ENCODE measurements at regions not wholly inside any gene's neighbourhood (a gene's known extent, or its start where the extent isn't known, plus 50 kb on each side); places are given as distances from the start of the nearest gene placed in this dataset.

- H3K27me3 ChIP-seq (ENCODE audit: insufficient read depth, poor library complexity, severe bottlenecking), result no peaks in the 10 kb centered on the region
- no peak for DNase-seq (ENCODE audit: low read depth in 1 of 2, low spot score in 1 of 2)
- TF ChIP-seq CTCF (IDR thresholded peaks at IDR 0.05; ENCODE audit: insufficient read depth, low read length), result no peak
- no peak for TF ChIP-seq POLR2AphosphoS5 (IDR thresholded peaks at IDR 0.05; ENCODE audit: low read depth)
- TF ChIP-seq SPI1 (IDR thresholded peaks at IDR 0.05; ENCODE audit: borderline replicate concordance, low read depth), result no peak
- no peak for TF ChIP-seq REST (IDR thresholded peaks at IDR 0.05; ENCODE audit: insufficient replicate concordance, low read depth)
- no peak for TF ChIP-seq GABPA (IDR thresholded peaks at IDR 0.05; ENCODE audit: low read depth)
These were observed 841.5 kb downstream of the SLC16A7 start for GRCh38 chr12:60437297-60437696.

GRCh38 chr12:60441577-60441976, 845.7 kb downstream of the SLC16A7 start:
- Histone ChIP-seq H3K27ac (replicated peaks) (no peak overlapping the region), H3K4me3 (replicated peaks; ENCODE audit: insufficient read depth, low read length) (no peak overlapping the region), H3K27me3 (ENCODE audit: insufficient read depth, poor library complexity, severe bottlenecking) (no peaks in the 10 kb centered on the region)
- no peak for DNase-seq (ENCODE audit: low read depth in 1 of 2, low spot score in 1 of 2)
- no peak for TF ChIP-seq POLR2AphosphoS5 (IDR thresholded peaks at IDR 0.05; ENCODE audit: low read depth)
- no peak for TF ChIP-seq REST (IDR thresholded peaks at IDR 0.05; ENCODE audit: insufficient replicate concordance, low read depth)
- TF ChIP-seq GABPA (IDR thresholded peaks at IDR 0.05; ENCODE audit: low read depth), result no peak
- no peak for TF ChIP-seq CTCF (IDR thresholded peaks at IDR 0.05; ENCODE audit: insufficient read depth, low read length)
- no peak for TF ChIP-seq SPI1 (IDR thresholded peaks at IDR 0.05; ENCODE audit: borderline replicate concordance, low read depth)

More at GRCh38 chr12:60437297-60437696, 841.5 kb downstream of the SLC16A7 start:
- no peak overlapping the region for H3K27ac ChIP-seq (replicated peaks)
- H3K4me3 ChIP-seq (replicated peaks; ENCODE audit: insufficient read depth, low read length), result no peak overlapping the region

GRCh38 chr12:60451457-60451856, 855.6 kb downstream of the SLC16A7 start:
- no peak for DNase-seq (ENCODE audit: low read depth in 1 of 2, low spot score in 1 of 2)
- Histone ChIP-seq H3K27ac (replicated peaks) (no peak overlapping the region), H3K27me3 (ENCODE audit: insufficient read depth, poor library complexity, severe bottlenecking) (no peaks in the 10 kb centered on the region), H3K4me3 (replicated peaks; ENCODE audit: insufficient read depth, low read length) (no peak overlapping the region)
- TF ChIP-seq REST (IDR thresholded peaks at IDR 0.05; ENCODE audit: insufficient replicate concordance, low read depth), result no peak
- TF ChIP-seq GABPA (IDR thresholded peaks at IDR 0.05; ENCODE audit: low read depth), result no peak
- no peak for TF ChIP-seq SPI1 (IDR thresholded peaks at IDR 0.05; ENCODE audit: borderline replicate concordance, low read depth)
- TF ChIP-seq CTCF (IDR thresholded peaks at IDR 0.05; ENCODE audit: insufficient read depth, low read length), result no peak
- TF ChIP-seq POLR2AphosphoS5 (IDR thresholded peaks at IDR 0.05; ENCODE audit: low read depth), result no peak
